Activated naive CD8-positive, alpha-beta T cell treated with anti-CD3 and anti-CD28 coated beads, Interleukin-2, amount 10 ng/mL, durations not matched to agents 7 days and 5 days (primary cell): ENCODE measurements at regions not wholly inside any gene's neighbourhood (a gene's known extent, or its start where the extent isn't known, plus 50 kb on each side); places are given as distances from the start of the nearest gene placed in this dataset.

Experiments
- ATAC-seq: fragments of 150-1000 bp; cut with Tn5 transposase; one replicate; pipeline ENCODE4 v1.10.0; 2021; ENCODE audit warnings: low read depth, moderate library complexity
- POLR2A ChIA-PET: fragments of 350-600 bp; sonication (Branson Sonifier 250); formaldehyde crosslinking; loops from one replicate; lab custom pipeline; 2021; ENCODE audit warnings: antibody characterized with exemption; lab: Charles Lee
- DNase-seq: peaks from one replicate; pipeline ENCODE4 v3.0.0; 2021
- H3K27ac Mint-ChIP-seq: one replicate; pipeline ENCODE4 v1.8.0; 2022; ENCODE audit warnings: mild to moderate bottlenecking, mixed read lengths
- H3K27me3 Mint-ChIP-seq: one replicate; pipeline ENCODE4 v1.8.0; 2022; ENCODE audit warnings: mild to moderate bottlenecking, moderate library complexity, mixed read lengths
- H3K36me3 Mint-ChIP-seq: one replicate; pipeline ENCODE4 v1.8.0; 2021; ENCODE audit warnings: mild to moderate bottlenecking, mixed read lengths
- H3K4me1 Mint-ChIP-seq: one replicate; pipeline ENCODE4 v1.8.0; 2021; ENCODE audit warnings: mixed read lengths
- H3K4me3 Mint-ChIP-seq: one replicate; pipeline ENCODE4 v1.8.0; 2022; ENCODE audit warnings: mild to moderate bottlenecking, moderate library complexity, mixed read lengths
- H3K9me3 Mint-ChIP-seq: one replicate; pipeline ENCODE4 v1.8.0; 2021; ENCODE audit warnings: mixed read lengths

GRCh38 chr1:57721001-57721400 is 297.1 kb upstream of the DAB1 start:
- DNase-seq (no peak), ATAC-seq (no peak)
- H3K27ac Mint-ChIP-seq = no peak overlapping the region
- H3K9me3 Mint-ChIP-seq = peaks cover 3% of the 10 kb centered on the region
- POLR2A ChIA-PET = no interaction called here
- no peak overlapping the region for H3K4me3 Mint-ChIP-seq
- H3K27me3 Mint-ChIP-seq = no peaks in the 10 kb centered on the region
- no peaks in the 10 kb centered on the region for H3K36me3 Mint-ChIP-seq
- peaks cover 3% of the 10 kb centered on the region for H3K4me1 Mint-ChIP-seq

GRCh38 chr1:57719274-57719673 is 295.4 kb upstream of the DAB1 start:
- Mint-ChIP-seq H3K9me3 (peaks cover 3% of the 10 kb centered on the region), H3K36me3 (no peaks in the 10 kb centered on the region), H3K4me3 (no peak overlapping the region), H3K27ac (no peak overlapping the region), H3K27me3 (no peaks in the 10 kb centered on the region), H3K4me1 (peaks cover 3% of the 10 kb centered on the region)
- ATAC-seq = no peak
- no peak for DNase-seq
- POLR2A ChIA-PET = no interaction called here

- DNase-seq (no peak), ATAC-seq (no peak)
- POLR2A ChIA-PET = no interaction called here
- Mint-ChIP-seq H3K4me1 (no peaks in the 10 kb centered on the region), H3K4me3 (no peak overlapping the region), H3K27ac (no peak overlapping the region), H3K27me3 (no peaks in the 10 kb centered on the region), H3K9me3 (peaks cover 3% of the 10 kb centered on the region), H3K36me3 (no peaks in the 10 kb centered on the region)
These were observed 289.6 kb upstream of the DAB1 start for GRCh38 chr1:57713501-57713900.

GRCh38 chr1:57712846-57713245 is 289.0 kb upstream of the DAB1 start:
- DNase-seq (no peak), ATAC-seq (no peak)
- Mint-ChIP-seq H3K27ac (no peak overlapping the region), H3K36me3 (no peaks in the 10 kb centered on the region), H3K27me3 (no peaks in the 10 kb centered on the region), H3K4me3 (no peak overlapping the region), H3K9me3 (peaks cover 3% of the 10 kb centered on the region), H3K4me1 (no peaks in the 10 kb centered on the region)
- POLR2A ChIA-PET = no interaction called here

GRCh38 chr1:57711326-57711725 is 287.5 kb upstream of the DAB1 start:
- Mint-ChIP-seq H3K4me1 (no peaks in the 10 kb centered on the region), H3K27me3 (no peaks in the 10 kb centered on the region), H3K27ac (no peak overlapping the region), H3K36me3 (no peaks in the 10 kb centered on the region), H3K9me3 (no peaks in the 10 kb centered on the region), H3K4me3 (no peak overlapping the region)
- POLR2A ChIA-PET = no interaction called here
- no peak for ATAC-seq
- DNase-seq = no peak

GRCh38 chr1:57707631-57708030 is 283.8 kb upstream of the DAB1 start:
- Mint-ChIP-seq H3K36me3 (no peaks in the 10 kb centered on the region), H3K27ac (no peak overlapping the region), H3K27me3 (no peaks in the 10 kb centered on the region), H3K4me1 (no peaks in the 10 kb centered on the region), H3K9me3 (no peaks in the 10 kb centered on the region), H3K4me3 (no peak overlapping the region)
- ATAC-seq (no peak), DNase-seq (no peak)
- POLR2A ChIA-PET = no interaction called here

GRCh38 chr1:57704811-57705210 is 281.0 kb upstream of the DAB1 start:
- no peaks in the 10 kb centered on the region for H3K27me3 Mint-ChIP-seq
- no peak overlapping the region for H3K4me3 Mint-ChIP-seq
- no peaks in the 10 kb centered on the region for H3K9me3 Mint-ChIP-seq
- H3K36me3 Mint-ChIP-seq = no peaks in the 10 kb centered on the region
- no peak overlapping the region for H3K27ac Mint-ChIP-seq
- H3K4me1 Mint-ChIP-seq = no peaks in the 10 kb centered on the region
- POLR2A ChIA-PET = no interaction called here
- DNase-seq (no peak), ATAC-seq (no peak)

- Mint-ChIP-seq H3K27ac (no peak overlapping the region), H3K36me3 (no peaks in the 10 kb centered on the region), H3K9me3 (no peaks in the 10 kb centered on the region), H3K4me1 (no peaks in the 10 kb centered on the region), H3K4me3 (no peak overlapping the region), H3K27me3 (no peaks in the 10 kb centered on the region)
- DNase-seq (no peak), ATAC-seq (no peak)
- POLR2A ChIA-PET = no interaction called here
These were observed 280.4 kb upstream of the DAB1 start for GRCh38 chr1:57704231-57704630.

- Mint-ChIP-seq H3K27me3 (no peaks in the 10 kb centered on the region), H3K4me3 (no peak overlapping the region), H3K9me3 (peaks cover 6% of the 10 kb centered on the region), H3K36me3 (no peaks in the 10 kb centered on the region), H3K27ac (no peak overlapping the region), H3K4me1 (no peaks in the 10 kb centered on the region)
- POLR2A ChIA-PET = no interaction called here
- DNase-seq = no peak
- no peak for ATAC-seq
These were observed 273.0 kb upstream of the DAB1 start for GRCh38 chr1:57696904-57697303.

GRCh38 chr1:57696043-57696442 is 272.2 kb upstream of the DAB1 start:
- H3K9me3 Mint-ChIP-seq = peaks cover 6% of the 10 kb centered on the region
- no peaks in the 10 kb centered on the region for H3K36me3 Mint-ChIP-seq
- H3K27me3 Mint-ChIP-seq = no peaks in the 10 kb centered on the region
- POLR2A ChIA-PET = no interaction called here
- ATAC-seq (no peak), DNase-seq (no peak)
- H3K4me3 Mint-ChIP-seq = no peak overlapping the region
- no peak overlapping the region for H3K27ac Mint-ChIP-seq
- H3K4me1 Mint-ChIP-seq = no peaks in the 10 kb centered on the region

- DNase-seq (no peak), ATAC-seq (no peak)
- POLR2A ChIA-PET = no interaction called here
- Mint-ChIP-seq H3K9me3 (peaks cover 7% of the 10 kb centered on the region), H3K4me3 (no peak overlapping the region), H3K36me3 (no peaks in the 10 kb centered on the region), H3K4me1 (no peaks in the 10 kb centered on the region), H3K27ac (no peak overlapping the region), H3K27me3 (no peaks in the 10 kb centered on the region)
These were observed 262.4 kb upstream of the DAB1 start for GRCh38 chr1:57686306-57686705.

GRCh38 chr1:57683037-57683942 is 259.4 kb upstream of the DAB1 start:
- Mint-ChIP-seq H3K4me1 (no peaks in the 10 kb centered on the region), H3K27me3 (no peaks in the 10 kb centered on the region), H3K36me3 (no peaks in the 10 kb centered on the region), H3K27ac (no peak overlapping the region), H3K9me3 (peaks cover 3% of the 10 kb centered on the region), H3K4me3 (no peak overlapping the region)
- ATAC-seq = no peak
- DNase-seq = no peak
- POLR2A ChIA-PET = no interaction called here

GRCh38 chr1:57678138-57678537 is 254.3 kb upstream of the DAB1 start:
- DNase-seq (no peak), ATAC-seq (no peak)
- peaks cover 2% of the 10 kb centered on the region for H3K27me3 Mint-ChIP-seq
- no peak overlapping the region for H3K27ac Mint-ChIP-seq
- H3K36me3 Mint-ChIP-seq = no peaks in the 10 kb centered on the region
- peaks cover 2% of the 10 kb centered on the region for H3K9me3 Mint-ChIP-seq
- H3K4me1 Mint-ChIP-seq = no peaks in the 10 kb centered on the region
- no peak overlapping the region for H3K4me3 Mint-ChIP-seq
- POLR2A ChIA-PET = no interaction called here

GRCh38 chr1:57675776-57676175 is 251.9 kb upstream of the DAB1 start:
- Mint-ChIP-seq H3K4me1 (no peaks in the 10 kb centered on the region), H3K27ac (no peak overlapping the region), H3K4me3 (no peak overlapping the region), H3K27me3 (peaks cover 2% of the 10 kb centered on the region), H3K9me3 (peaks cover 2% of the 10 kb centered on the region), H3K36me3 (no peaks in the 10 kb centered on the region)
- ATAC-seq = no peak
- no peak for DNase-seq
- POLR2A ChIA-PET = no interaction called here
